Smooth muscle cell of the brain vasculature (primary cell): ENCODE measurements at regions not wholly inside any gene's neighbourhood (a gene's known extent, or its start where the extent isn't known, plus 50 kb on each side); places are given as distances from the start of the nearest gene placed in this dataset.

Source experiments
- DNase-seq: peaks from one replicate; pipeline ENCODE4 v3.0.0-alpha.2; 2012; ENCODE audit warnings: low read depth, low spot score

GRCh38 chr7:119408596-119408995 is 864.4 kb upstream of the KCND2 start:
- no peak for DNase-seq

- no peak for DNase-seq
Observed at GRCh38 chr7:119413314-119413805, 859.6 kb upstream of the KCND2 start.

GRCh38 chr7:119415682-119416081 is 857.3 kb upstream of the KCND2 start:
- no peak for DNase-seq

- no peak for DNase-seq
Observed at GRCh38 chr7:119421657-119422056, 851.3 kb upstream of the KCND2 start.

- DNase-seq = no peak
Observed at GRCh38 chr7:119436882-119437281, 836.1 kb upstream of the KCND2 start.

- no peak for DNase-seq
Observed at GRCh38 chr7:119438315-119438714, 834.7 kb upstream of the KCND2 start.

GRCh38 chr7:119439192-119439591 is 833.8 kb upstream of the KCND2 start:
- no peak for DNase-seq

GRCh38 chr7:119452401-119452800 is 820.6 kb upstream of the KCND2 start:
- DNase-seq = no peak

- no peak for DNase-seq
Observed at GRCh38 chr7:119465798-119466305, 807.1 kb upstream of the KCND2 start.

- no peak for DNase-seq
Observed at GRCh38 chr7:119472408-119473038, 800.5 kb upstream of the KCND2 start.

- DNase-seq = no peak
Observed at GRCh38 chr7:119482209-119482608, 790.8 kb upstream of the KCND2 start.

- no peak for DNase-seq
Observed at GRCh38 chr7:119482671-119483070, 790.3 kb upstream of the KCND2 start.

- no peak for DNase-seq
Observed at GRCh38 chr7:119483364-119483763, 789.6 kb upstream of the KCND2 start.

- DNase-seq = no peak
Observed at GRCh38 chr7:119514326-119514725, 758.6 kb upstream of the KCND2 start.

- no peak for DNase-seq
Observed at GRCh38 chr7:119515214-119515613, 757.8 kb upstream of the KCND2 start.

GRCh38 chr7:119515962-119516361 is 757.0 kb upstream of the KCND2 start:
- no peak for DNase-seq

GRCh38 chr7:119522263-119522662 is 750.7 kb upstream of the KCND2 start:
- no peak for DNase-seq

GRCh38 chr7:119522698-119523097 is 750.3 kb upstream of the KCND2 start:
- no peak for DNase-seq

- no peak for DNase-seq
Observed at GRCh38 chr7:119545118-119545517, 727.9 kb upstream of the KCND2 start.

GRCh38 chr7:119555788-119556187 is 717.2 kb upstream of the KCND2 start:
- DNase-seq = no peak

- no peak for DNase-seq
Observed at GRCh38 chr7:119556436-119556835, 716.5 kb upstream of the KCND2 start.

- DNase-seq = no peak
Observed at GRCh38 chr7:119561751-119562150, 711.2 kb upstream of the KCND2 start.

GRCh38 chr7:119562839-119563238 is 710.1 kb upstream of the KCND2 start:
- DNase-seq = no peak

- DNase-seq = no peak
Observed at GRCh38 chr7:119571666-119572065, 701.3 kb upstream of the KCND2 start.
